ENCODE measurements at regions not wholly inside any gene's neighbourhood (a gene's known extent, or its start where the extent isn't known, plus 50 kb on each side); places are given as distances from the start of the nearest gene placed in this dataset.

- TF ChIP-seq CTCF (IDR thresholded peaks at IDR 0.05) (no peak), POLR2A (IDR thresholded peaks at IDR 0.05) (no peak)
Observed at GRCh38 chr20:60937585-60937984, 314.5 kb upstream of the CDH4 start.
